K562 (cell line): ENCODE measurements at regions not wholly inside any gene's neighbourhood (a gene's known extent, or its start where the extent isn't known, plus 50 kb on each side); places are given as distances from the start of the nearest gene placed in this dataset.

ENCODE experiments used
- ATAC-seq: fragments of 200-7000 bp; cut with Tn5 transposase; 3 replicates; pipeline ENCODE4 v1.9.1; 2020; ENCODE audit warnings: moderate library complexity
- BruUV-seq: library from RNA; stranded (reverse); fragments of 400-500 nt; replicated peaks from 2 replicates; lab custom pipeline; 2021; lab: Mats Ljungman, UMichigan
- CTCF ChIA-PET: fragments of 300-600 bp; formaldehyde crosslinking; extraction: SDS; loops from one replicate; lab custom pipeline; 2021; ENCODE audit warnings: low intra/inter-chr PET ratio; lab: Yijun Ruan, JAX
- POLR2A ChIA-PET: fragments of 300-600, 350-650 bp; sonication (Branson Sonifier 250); formaldehyde crosslinking; extraction: SDS; loops from one replicate; lab custom pipeline; 2021; ENCODE audit warnings: antibody characterized with exemption, inconsistent platforms; lab: Yijun Ruan, JAX
- DNase-seq, 4 experiments: peaks; one replicate each; pipeline versions ENCODE4 v3.0.0 to v3.0.0-alpha.2; 2011 to 2018; ENCODE audit warnings: low spot score in 3 of 4, mixed read lengths in 3 of 4; ENCODE audit errors: extremely low read depth in 1 of 4
- FAIRE-seq: peaks from 2 replicates; lab custom pipeline; 2011; peaks lifted over from hg19 to GRCh38; lab: Jason Lieb, UNC
- H2AFZ ChIP-seq: 2 replicates; pipeline ENCODE4 v1.6.0; 2011; ENCODE audit warnings: low read depth, low read length, control low read depth, inconsistent platforms
- H3K27ac ChIP-seq: fragments of 200-600 bp; 3 replicates; pipeline ENCODE4 v1.8.0; 2011; ENCODE audit warnings: low read depth, mild to moderate bottlenecking, control low read depth, inconsistent platforms, low read length, moderate library complexity, mixed read lengths; ENCODE audit errors: extremely low read depth
- H3K27me3 ChIP-seq, 2 experiments: fragments of 300-600 bp in 1 of 2; 2 replicates in 1 of 2; 3 replicates in 1 of 2; pipeline versions ENCODE4 v1.6.0 to v1.8.0; 2011; ENCODE audit warnings: inconsistent platforms in 2 of 2, low read length in 2 of 2, mild to moderate bottlenecking in 1 of 2, mixed read lengths in 1 of 2, moderate library complexity in 1 of 2; ENCODE audit not compliant: control insufficient read depth in 2 of 2, insufficient read depth in 2 of 2
- H3K36me3 ChIP-seq: fragments of 300-600 bp; 3 replicates; pipeline ENCODE4 v1.8.0; 2011; ENCODE audit warnings: mild to moderate bottlenecking, low read length, inconsistent platforms; ENCODE audit not compliant: control insufficient read depth, insufficient read depth
- H3K4me1 ChIP-seq, 2 experiments: fragments of 200-600 bp in 1 of 2; replicated peaks in 1 of 2; 2 replicates in 1 of 2; 3 replicates in 1 of 2; pipeline versions ENCODE4 v1.5.1 to v1.8.0; 2011; ENCODE audit warnings: inconsistent platforms in 2 of 2, low read length in 2 of 2, mild to moderate bottlenecking in 1 of 2, mixed read lengths in 1 of 2, moderate library complexity in 1 of 2; ENCODE audit not compliant: control insufficient read depth in 2 of 2, insufficient read depth in 2 of 2
- H3K4me2 ChIP-seq: 2 replicates; pipeline ENCODE4 v1.6.1; 2011; ENCODE audit warnings: low read length, control low read depth, inconsistent platforms, mixed read lengths; ENCODE audit not compliant: insufficient read depth
- H3K4me3 ChIP-seq: fragments of 200-600 bp; sonication (generic), shearing (Covaris generic); 2 replicates; pipeline ENCODE4 v1.5.1; 2016; ENCODE audit warnings: control low read depth, inconsistent platforms
- H3K79me2 ChIP-seq: fragments of 200-600 bp; 3 replicates; pipeline ENCODE4 v1.8.0; 2011; ENCODE audit warnings: low read length, inconsistent platforms; ENCODE audit not compliant: control insufficient read depth, insufficient read depth
- H3K9ac ChIP-seq, 2 experiments: 2 replicates each; pipeline versions ENCODE4 v1.6.0 to v1.6.1; 2011; ENCODE audit warnings: low read depth in 2 of 2, low read length in 2 of 2, control low read depth in 1 of 2, inconsistent platforms in 1 of 2, mild to moderate bottlenecking in 1 of 2, mixed read lengths in 1 of 2; ENCODE audit not compliant: insufficient read depth in 1 of 2
- H3K9me1 ChIP-seq: one replicate; pipeline ENCODE4 v1.6.0; 2011; ENCODE audit warnings: inconsistent platforms, mild to moderate bottlenecking, low read length, moderate library complexity; ENCODE audit not compliant: control insufficient read depth, insufficient read depth
- H3K9me3 ChIP-seq: replicated peaks from 2 replicates; pipeline ENCODE4 v1.5.1; 2011; ENCODE audit warnings: low read depth, low read length, inconsistent platforms; ENCODE audit not compliant: control insufficient read depth, insufficient read depth
- H4K20me1 ChIP-seq: replicated peaks from 2 replicates; pipeline ENCODE4 v1.6.1; 2011; ENCODE audit warnings: low read length, inconsistent platforms, mixed read lengths; ENCODE audit not compliant: control insufficient read depth, insufficient read depth
- DACH1 ChIP-seq: fragments of 450-650 bp; IDR thresholded peaks from 2 replicates; pipeline ENCODE4 v1.6.1; 2018; ENCODE audit not compliant: partially characterized antibody
- ELF2 ChIP-seq: fragments of 250-450 bp; sonication (Bioruptor Pico); IDR thresholded peaks from 2 replicates; pipeline ENCODE4 v1.5.0; 2021; ENCODE audit warnings: mild to moderate bottlenecking
- HDAC1 ChIP-seq, 2 experiments: fragments of 450-650 bp; IDR thresholded peaks; 2 replicates each; pipeline ENCODE4 v1.6.1; 2016 to 2017; ENCODE audit warnings: inconsistent platforms in 1 of 2, mild to moderate bottlenecking in 1 of 2, moderate library complexity in 1 of 2
- ID3 ChIP-seq, 2 experiments: fragments of 250-450 bp in 1 of 2; fragments of 450-650 bp in 1 of 2; sonication (Bioruptor Pico) in 1 of 2; IDR thresholded peaks; 2 replicates each; pipeline versions ENCODE4 v1.6.1 to v1.8.0; 2016 to 2021; ENCODE audit warnings: mild to moderate bottlenecking in 2 of 2, moderate library complexity in 2 of 2, missing compliant biosample characterization in 1 of 2, missing genetic modification characterization in 1 of 2
- NCOA1 ChIP-seq: fragments of 450-650 bp; IDR thresholded peaks from 2 replicates; pipeline ENCODE4 v1.6.1; 2016; ENCODE audit warnings: low read depth
- NR2F6 ChIP-seq: fragments of 450-650 bp; formaldehyde crosslinking; IDR thresholded peaks from 2 replicates; pipeline ENCODE4 v1.4.0; 2020; ENCODE audit warnings: mild to moderate bottlenecking
- SMARCA5 ChIP-seq: fragments of 450-650 bp; IDR thresholded peaks from 2 replicates; pipeline ENCODE4 v1.6.1; 2016
- THRAP3 ChIP-seq: fragments of 450-650 bp; IDR thresholded peaks from 2 replicates; pipeline ENCODE4 v1.6.1; 2016; ENCODE audit warnings: mild to moderate bottlenecking, inconsistent platforms, borderline replicate concordance
- XRCC3 ChIP-seq: fragments of 450-650 bp; IDR thresholded peaks from 2 replicates; pipeline ENCODE4 v1.6.1; 2017; ENCODE audit warnings: mild to moderate bottlenecking, moderate library complexity
- ZNF584 ChIP-seq: fragments of 200-800 bp; sonication (Bioruptor generic); IDR thresholded peaks from 2 replicates; pipeline ENCODE4 v1.6.1; 2016; ENCODE audit warnings: low read depth, mild to moderate bottlenecking, missing genetic modification characterization, missing compliant biosample characterization
- WGBS: fragments of 100-300 bp; shearing (Covaris generic); methylation state at CpG from one replicate; pipeline ENCODE4 v1.1.6; 2016; ENCODE audit warnings: low coverage, mixed read lengths; ENCODE audit not compliant: insufficient coverage; ENCODE audit errors: missing lambda C conversion rate; 5-methylcytosine and 5-hydroxymethylcytosine counted together
- in situ Hi-C: fragments of 300-500 bp; cut with MboI; formaldehyde crosslinking; loops from 4 replicates; pipeline ENCODE4 v1.15.0; 2018; ENCODE audit warnings: inconsistent platforms, mixed read lengths
- intact Hi-C: fragments of 100-400 bp; cut with micrococcal nuclease; formaldehyde crosslinking; loops from 2 replicates; pipeline ENCODE4 v1.14.2; 2022
- TF ChIP-seq, protein P1 (sequence below): fragments of 450-650 bp; IDR thresholded peaks from 2 replicates; pipeline ENCODE4 v1.6.1; 2016; ENCODE audit warnings: mild to moderate bottlenecking, moderate library complexity

GRCh38 chr12:124510301-124510970 lies 57.0 kb downstream of the NCOR2 start:
- intact Hi-C loops (no loop called here), in situ Hi-C loops (no loop called here)
- ATAC-seq (no peak), FAIRE-seq (no peak), DNase-seq (peak in 1 of 4 experiments; percentile 29)
- Histone ChIP-seq H4K20me1 (peaks cover 68% of the 10 kb centered on the region), H3K36me3 (peaks cover 9% of the 10 kb centered on the region; the same call in 2 of the 3 replicates), H3K27ac (peak overlapping the region; percentile 50; the same call in 1 of the 3 replicates), H3K4me1 (peaks cover 64 to 81% of the 10 kb centered on the region in 2 experiments), H3K4me2 (peak overlapping the region; percentile 42; the same call in 1 of the 2 replicates), H3K4me3 (no peak overlapping the region), H3K9ac (peak overlapping the region in 1 of 2 experiments; percentile 46; a peak in 2 of 4 replicates), H3K27me3 (no peaks in the 10 kb centered on the region), H3K79me2 (peaks cover 91% of the 10 kb centered on the region), H2AFZ (no peak overlapping the region), H3K9me1 (peaks cover 5% of the 10 kb centered on the region), H3K9me3 (peaks cover under 1% of the 10 kb centered on the region)
- 70% methylated on average over 11 of the region's 17 CpGs for WGBS
- no TSS peak for BruUV-seq
- POLR2A ChIA-PET = interaction anchor here (0.6 to 0.8 kb wide), 2 partner anchors 17 to 265 kb away, joined by 3 to 4 read pairs; no protein-coding TSS in a partner anchor
- CTCF ChIA-PET = no interaction called here
- TF ChIP-seq THRAP3 = no peak
- no peak for TF ChIP-seq ID3 (CRISPR knock-in tag; IDR thresholded peaks at IDR 0.05)
- TF ChIP-seq ID3 (tag; IDR thresholded peaks at IDR 0.05) = 0 out of 2 replicates have a peak, but pooled peaks have one; percentile 16
- peak; percentile 92 for TF ChIP-seq SMARCA5
- TF ChIP-seq, protein P1, sequence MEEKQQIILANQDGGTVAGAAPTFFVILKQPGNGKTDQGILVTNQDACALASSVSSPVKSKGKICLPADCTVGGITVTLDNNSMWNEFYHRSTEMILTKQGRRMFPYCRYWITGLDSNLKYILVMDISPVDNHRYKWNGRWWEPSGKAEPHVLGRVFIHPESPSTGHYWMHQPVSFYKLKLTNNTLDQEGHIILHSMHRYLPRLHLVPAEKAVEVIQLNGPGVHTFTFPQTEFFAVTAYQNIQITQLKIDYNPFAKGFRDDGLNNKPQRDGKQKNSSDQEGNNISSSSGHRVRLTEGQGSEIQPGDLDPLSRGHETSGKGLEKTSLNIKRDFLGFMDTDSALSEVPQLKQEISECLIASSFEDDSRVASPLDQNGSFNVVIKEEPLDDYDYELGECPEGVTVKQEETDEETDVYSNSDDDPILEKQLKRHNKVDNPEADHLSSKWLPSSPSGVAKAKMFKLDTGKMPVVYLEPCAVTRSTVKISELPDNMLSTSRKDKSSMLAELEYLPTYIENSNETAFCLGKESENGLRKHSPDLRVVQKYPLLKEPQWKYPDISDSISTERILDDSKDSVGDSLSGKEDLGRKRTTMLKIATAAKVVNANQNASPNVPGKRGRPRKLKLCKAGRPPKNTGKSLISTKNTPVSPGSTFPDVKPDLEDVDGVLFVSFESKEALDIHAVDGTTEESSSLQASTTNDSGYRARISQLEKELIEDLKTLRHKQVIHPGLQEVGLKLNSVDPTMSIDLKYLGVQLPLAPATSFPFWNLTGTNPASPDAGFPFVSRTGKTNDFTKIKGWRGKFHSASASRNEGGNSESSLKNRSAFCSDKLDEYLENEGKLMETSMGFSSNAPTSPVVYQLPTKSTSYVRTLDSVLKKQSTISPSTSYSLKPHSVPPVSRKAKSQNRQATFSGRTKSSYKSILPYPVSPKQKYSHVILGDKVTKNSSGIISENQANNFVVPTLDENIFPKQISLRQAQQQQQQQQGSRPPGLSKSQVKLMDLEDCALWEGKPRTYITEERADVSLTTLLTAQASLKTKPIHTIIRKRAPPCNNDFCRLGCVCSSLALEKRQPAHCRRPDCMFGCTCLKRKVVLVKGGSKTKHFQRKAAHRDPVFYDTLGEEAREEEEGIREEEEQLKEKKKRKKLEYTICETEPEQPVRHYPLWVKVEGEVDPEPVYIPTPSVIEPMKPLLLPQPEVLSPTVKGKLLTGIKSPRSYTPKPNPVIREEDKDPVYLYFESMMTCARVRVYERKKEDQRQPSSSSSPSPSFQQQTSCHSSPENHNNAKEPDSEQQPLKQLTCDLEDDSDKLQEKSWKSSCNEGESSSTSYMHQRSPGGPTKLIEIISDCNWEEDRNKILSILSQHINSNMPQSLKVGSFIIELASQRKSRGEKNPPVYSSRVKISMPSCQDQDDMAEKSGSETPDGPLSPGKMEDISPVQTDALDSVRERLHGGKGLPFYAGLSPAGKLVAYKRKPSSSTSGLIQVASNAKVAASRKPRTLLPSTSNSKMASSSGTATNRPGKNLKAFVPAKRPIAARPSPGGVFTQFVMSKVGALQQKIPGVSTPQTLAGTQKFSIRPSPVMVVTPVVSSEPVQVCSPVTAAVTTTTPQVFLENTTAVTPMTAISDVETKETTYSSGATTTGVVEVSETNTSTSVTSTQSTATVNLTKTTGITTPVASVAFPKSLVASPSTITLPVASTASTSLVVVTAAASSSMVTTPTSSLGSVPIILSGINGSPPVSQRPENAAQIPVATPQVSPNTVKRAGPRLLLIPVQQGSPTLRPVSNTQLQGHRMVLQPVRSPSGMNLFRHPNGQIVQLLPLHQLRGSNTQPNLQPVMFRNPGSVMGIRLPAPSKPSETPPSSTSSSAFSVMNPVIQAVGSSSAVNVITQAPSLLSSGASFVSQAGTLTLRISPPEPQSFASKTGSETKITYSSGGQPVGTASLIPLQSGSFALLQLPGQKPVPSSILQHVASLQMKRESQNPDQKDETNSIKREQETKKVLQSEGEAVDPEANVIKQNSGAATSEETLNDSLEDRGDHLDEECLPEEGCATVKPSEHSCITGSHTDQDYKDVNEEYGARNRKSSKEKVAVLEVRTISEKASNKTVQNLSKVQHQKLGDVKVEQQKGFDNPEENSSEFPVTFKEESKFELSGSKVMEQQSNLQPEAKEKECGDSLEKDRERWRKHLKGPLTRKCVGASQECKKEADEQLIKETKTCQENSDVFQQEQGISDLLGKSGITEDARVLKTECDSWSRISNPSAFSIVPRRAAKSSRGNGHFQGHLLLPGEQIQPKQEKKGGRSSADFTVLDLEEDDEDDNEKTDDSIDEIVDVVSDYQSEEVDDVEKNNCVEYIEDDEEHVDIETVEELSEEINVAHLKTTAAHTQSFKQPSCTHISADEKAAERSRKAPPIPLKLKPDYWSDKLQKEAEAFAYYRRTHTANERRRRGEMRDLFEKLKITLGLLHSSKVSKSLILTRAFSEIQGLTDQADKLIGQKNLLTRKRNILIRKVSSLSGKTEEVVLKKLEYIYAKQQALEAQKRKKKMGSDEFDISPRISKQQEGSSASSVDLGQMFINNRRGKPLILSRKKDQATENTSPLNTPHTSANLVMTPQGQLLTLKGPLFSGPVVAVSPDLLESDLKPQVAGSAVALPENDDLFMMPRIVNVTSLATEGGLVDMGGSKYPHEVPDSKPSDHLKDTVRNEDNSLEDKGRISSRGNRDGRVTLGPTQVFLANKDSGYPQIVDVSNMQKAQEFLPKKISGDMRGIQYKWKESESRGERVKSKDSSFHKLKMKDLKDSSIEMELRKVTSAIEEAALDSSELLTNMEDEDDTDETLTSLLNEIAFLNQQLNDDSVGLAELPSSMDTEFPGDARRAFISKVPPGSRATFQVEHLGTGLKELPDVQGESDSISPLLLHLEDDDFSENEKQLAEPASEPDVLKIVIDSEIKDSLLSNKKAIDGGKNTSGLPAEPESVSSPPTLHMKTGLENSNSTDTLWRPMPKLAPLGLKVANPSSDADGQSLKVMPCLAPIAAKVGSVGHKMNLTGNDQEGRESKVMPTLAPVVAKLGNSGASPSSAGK = no peak
- TF ChIP-seq NCOA1 = no peak
- TF ChIP-seq DACH1 = peak; percentile 52
- no peak for TF ChIP-seq ZNF584 (CRISPR knock-in tag)
- TF ChIP-seq NR2F6 (CRISPR knock-in tag) = no peak
- TF ChIP-seq XRCC3 = no peak
- no peak for TF ChIP-seq ELF2 (CRISPR knock-in tag)
- peak in 1 of 2 experiments; percentile 50; a peak in 3 of 4 replicates for TF ChIP-seq HDAC1 (IDR thresholded peaks at IDR 0.05)
